GM12874 (cell line): ENCODE measurements at regions not wholly inside any gene's neighbourhood (a gene's known extent, or its start where the extent isn't known, plus 50 kb on each side); places are given as distances from the start of the nearest gene placed in this dataset.

Experiments
- TF ChIP-seq, protein P1 (sequence below): IDR thresholded peaks from 2 replicates; pipeline ENCODE4 v1.5.1; 2011; ENCODE audit warnings: low read depth, mild to moderate bottlenecking, control low read depth, low read length, moderate library complexity; ENCODE audit not compliant: insufficient read depth

DNA sequence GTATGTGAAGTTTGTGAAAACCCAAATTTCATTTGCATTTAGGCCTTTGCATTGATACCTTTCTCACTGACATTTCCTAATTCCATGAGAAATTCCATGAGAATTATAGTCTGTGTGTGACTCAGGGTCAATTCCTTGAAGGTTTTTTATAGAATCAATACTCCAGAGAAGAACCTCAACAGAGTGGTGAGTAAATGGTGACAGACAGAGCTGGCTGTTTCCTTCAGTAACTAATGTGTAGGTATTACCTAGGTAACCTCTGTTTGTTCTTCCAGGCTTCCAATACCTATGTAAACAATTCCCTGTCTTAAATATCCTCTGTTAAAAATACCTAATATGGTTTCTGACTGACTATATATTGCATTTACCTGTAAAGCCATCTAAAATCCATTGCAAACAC is 117.0 kb downstream of the TTC8 start:
- TF ChIP-seq, protein P1, sequence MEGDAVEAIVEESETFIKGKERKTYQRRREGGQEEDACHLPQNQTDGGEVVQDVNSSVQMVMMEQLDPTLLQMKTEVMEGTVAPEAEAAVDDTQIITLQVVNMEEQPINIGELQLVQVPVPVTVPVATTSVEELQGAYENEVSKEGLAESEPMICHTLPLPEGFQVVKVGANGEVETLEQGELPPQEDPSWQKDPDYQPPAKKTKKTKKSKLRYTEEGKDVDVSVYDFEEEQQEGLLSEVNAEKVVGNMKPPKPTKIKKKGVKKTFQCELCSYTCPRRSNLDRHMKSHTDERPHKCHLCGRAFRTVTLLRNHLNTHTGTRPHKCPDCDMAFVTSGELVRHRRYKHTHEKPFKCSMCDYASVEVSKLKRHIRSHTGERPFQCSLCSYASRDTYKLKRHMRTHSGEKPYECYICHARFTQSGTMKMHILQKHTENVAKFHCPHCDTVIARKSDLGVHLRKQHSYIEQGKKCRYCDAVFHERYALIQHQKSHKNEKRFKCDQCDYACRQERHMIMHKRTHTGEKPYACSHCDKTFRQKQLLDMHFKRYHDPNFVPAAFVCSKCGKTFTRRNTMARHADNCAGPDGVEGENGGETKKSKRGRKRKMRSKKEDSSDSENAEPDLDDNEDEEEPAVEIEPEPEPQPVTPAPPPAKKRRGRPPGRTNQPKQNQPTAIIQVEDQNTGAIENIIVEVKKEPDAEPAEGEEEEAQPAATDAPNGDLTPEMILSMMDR, result no peak

DNA sequence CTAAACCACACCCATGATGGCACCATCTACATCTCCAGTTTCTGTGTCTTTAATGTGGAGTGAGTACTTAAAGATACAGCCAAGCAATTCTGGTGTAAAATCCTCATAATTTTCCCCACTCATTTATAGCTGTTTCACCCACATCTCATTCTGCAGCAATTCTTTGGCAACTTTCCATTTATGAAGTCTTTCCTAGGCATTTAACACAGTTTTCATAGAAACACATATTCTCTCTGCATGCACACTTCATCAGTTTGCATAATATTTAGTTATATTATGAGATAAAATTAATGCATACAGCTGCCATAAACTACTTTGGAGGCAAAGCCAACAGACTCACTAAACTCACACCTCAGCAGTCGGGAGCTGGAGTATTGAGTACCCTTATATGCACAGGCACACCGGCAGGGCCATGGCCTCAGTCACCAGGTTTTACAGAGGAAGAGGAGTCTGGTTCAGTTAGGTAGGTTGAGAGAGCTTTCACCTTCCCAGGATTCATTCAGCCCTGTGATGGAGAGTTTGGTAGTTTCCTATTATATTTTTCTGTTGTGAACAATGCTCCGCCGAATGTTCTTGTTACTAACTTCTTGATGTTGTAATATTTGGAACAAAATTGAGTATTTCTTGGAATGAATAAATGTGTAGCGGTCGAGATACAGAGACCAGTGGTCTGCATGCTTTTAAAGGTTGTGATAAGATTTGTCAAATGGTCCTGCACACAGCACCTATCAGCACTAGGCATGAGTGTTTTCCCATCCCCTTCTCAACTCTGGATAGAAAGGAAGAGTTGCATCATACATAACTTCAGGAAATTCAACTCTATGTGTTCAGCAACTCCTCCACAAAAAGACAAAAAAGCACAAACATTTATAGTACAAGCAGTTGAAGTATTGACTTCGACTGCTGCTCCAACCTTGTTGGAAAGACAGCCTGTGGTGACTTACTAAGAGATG is 123.5 kb downstream of the TTC8 start:
- TF ChIP-seq, protein P1, result no peak

DNA sequence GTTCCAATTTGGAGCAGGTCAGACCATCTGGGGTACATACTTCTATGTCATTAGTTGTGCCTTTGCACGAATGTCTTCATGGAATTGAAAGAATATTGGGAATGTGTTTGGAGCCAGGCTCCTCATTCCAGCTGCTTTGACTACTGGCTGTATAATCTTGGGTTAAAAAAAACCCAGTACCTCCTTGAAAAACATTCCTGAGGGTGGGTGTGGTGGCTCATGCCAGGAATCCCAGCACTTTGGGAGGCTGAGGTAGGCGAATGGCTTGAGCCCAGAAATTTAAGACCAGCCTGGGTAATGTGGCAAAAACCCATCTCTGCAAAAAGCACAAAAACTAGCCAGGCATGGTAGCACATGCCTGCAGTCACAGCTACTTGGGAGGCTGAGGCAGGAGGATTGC is 125.6 kb downstream of the TTC8 start:
- TF ChIP-seq, protein P1, result no peak

DNA sequence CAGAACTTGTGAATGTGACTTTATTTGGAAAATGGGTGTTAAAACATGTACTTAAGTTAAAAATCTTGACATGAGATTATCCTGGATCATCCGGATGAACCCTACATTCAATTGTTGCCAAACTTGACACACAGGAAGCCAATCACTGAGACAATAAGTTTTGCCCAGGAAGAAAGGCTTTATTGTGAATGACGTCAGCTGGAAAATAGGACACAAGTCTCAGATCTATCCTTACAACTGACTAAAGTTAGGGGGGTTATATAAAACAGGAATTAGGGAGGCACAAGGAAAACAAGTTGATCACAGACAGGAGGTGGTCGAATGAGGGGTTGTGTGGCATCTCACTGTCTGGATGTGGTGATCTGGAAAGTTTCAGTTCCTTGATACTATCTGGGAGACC is 126.9 kb downstream of the TTC8 start:
- TF ChIP-seq, protein P1, result no peak

DNA sequence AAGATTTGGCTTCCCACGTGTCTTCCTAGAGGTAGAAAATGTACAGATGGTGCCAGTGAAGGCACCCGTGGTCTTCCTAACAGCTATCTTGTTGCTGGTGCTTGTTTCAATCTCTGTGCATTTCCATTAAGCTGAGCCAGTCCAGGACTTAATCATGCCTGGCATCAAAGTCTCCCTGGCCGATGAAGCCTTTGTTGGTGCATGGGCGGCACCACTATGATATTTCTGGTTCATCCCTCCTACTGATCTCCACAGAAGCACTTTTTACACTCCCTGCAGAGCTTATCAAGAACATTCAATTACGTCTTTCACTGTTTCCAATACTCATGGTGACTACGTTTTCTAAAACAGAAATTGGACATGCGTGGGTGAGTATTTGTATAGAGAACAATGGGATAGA is 128.4 kb downstream of the TTC8 start:
- TF ChIP-seq, protein P1, result no peak

DNA sequence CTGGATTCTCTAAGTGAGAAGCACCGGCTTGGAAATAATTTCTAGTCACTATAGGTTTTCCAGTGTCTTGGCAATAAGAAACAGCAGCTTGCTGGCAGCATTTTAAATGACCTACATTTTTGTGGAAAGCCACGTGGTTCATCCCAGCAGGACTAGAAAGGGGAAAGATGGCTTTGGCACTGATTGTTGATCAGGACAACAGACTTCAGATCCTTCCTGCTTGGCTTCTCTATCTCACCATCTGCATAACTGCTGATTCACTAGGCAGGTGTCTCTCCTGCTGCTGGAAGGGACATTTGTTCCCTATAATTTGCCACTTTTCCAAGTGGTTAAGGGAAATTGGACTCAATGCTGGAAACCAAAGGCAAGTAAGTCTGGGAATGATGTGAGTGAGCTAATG is 131.0 kb downstream of the TTC8 start:
- TF ChIP-seq, protein P1, result no peak

DNA sequence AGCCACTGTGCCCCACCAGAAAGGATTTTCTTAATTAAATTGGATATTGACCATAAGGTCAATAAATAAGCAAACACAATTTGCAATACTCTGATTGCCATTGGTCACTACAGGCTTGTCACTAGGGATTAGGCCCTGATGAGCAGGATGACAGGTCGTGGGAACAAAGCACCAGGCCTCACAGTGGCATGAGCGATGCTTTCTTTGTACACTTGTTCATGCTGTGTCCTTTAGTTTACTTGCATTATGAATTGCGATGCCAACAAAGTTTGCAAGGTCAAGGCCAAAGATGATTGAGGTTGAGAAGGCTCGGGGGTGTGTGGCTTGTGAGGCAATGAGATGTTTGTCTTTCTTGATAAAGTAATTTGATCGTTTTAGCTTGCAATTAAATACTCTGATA is 136.0 kb downstream of the TTC8 start:
- TF ChIP-seq, protein P1, result no peak
